ENCODE measurements at regions not wholly inside any gene's neighbourhood (a gene's known extent, or its start where the extent isn't known, plus 50 kb on each side); places are given as distances from the start of the nearest gene placed in this dataset.

GRCh38 chrX:99820197-99820596 is 589.9 kb downstream of the PCDH19 start:
- no peaks in the 10 kb centered on the region for H3K4me1 Mint-ChIP-seq (ENCODE audit: insufficient read depth, unreplicated experiment)
- BruUV-seq (replicated peaks): no TSS peak
- intact Hi-C loops (cut with micrococcal nuclease): no loop called here
- no peaks in the 10 kb centered on the region for H3K27me3 Mint-ChIP-seq (ENCODE audit: insufficient read depth, unreplicated experiment)
- CTCF ChIA-PET: no interaction called here
- no peaks in the 10 kb centered on the region for H3K9me3 Mint-ChIP-seq (ENCODE audit: unreplicated experiment)
- DNase-seq (ENCODE audit: unreplicated experiment): no peak
- no peak overlapping the region for H3K4me3 Mint-ChIP-seq (ENCODE audit: unreplicated experiment)
- POLR2A ChIA-PET: no interaction called here
- H3K27ac Mint-ChIP-seq (ENCODE audit: low read depth, unreplicated experiment): no peak overlapping the region
- H3K36me3 Mint-ChIP-seq (ENCODE audit: insufficient read depth, unreplicated experiment): no peaks in the 10 kb centered on the region
- no peak for TF ChIP-seq CTCF (IDR thresholded peaks at IDR 0.05; ENCODE audit: unreplicated experiment)

DNA sequence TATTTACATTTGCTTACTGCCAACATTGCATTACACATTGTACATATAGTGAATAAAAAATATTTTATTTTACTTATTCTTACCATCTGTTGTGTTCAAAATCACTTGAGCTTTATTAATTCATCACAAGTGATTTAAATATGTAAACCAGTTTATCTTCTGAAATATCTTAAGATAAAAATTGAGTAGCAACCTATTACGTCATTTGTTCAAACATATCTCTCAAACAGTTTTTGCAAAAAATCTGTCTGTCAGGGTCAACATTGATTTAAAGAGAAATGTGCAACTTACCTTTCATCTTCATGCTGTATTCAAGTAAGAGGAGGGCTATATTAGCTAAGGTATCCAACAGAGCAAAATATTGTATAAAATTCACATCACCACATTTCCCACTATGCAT is 610.1 kb downstream of the PCDH19 start:
- intact Hi-C loops (cut with micrococcal nuclease): no loop called here
- H3K27me3 Mint-ChIP-seq (ENCODE audit: insufficient read depth, unreplicated experiment): no peaks in the 10 kb centered on the region
- no TSS peak for BruUV-seq (replicated peaks)
- no peak for TF ChIP-seq CTCF (IDR thresholded peaks at IDR 0.05; ENCODE audit: unreplicated experiment)
- H3K4me3 Mint-ChIP-seq (ENCODE audit: unreplicated experiment): no peak overlapping the region
- H3K4me1 Mint-ChIP-seq (ENCODE audit: insufficient read depth, unreplicated experiment): no peaks in the 10 kb centered on the region
- H3K27ac Mint-ChIP-seq (ENCODE audit: low read depth, unreplicated experiment): no peak overlapping the region
- H3K36me3 Mint-ChIP-seq (ENCODE audit: insufficient read depth, unreplicated experiment): no peaks in the 10 kb centered on the region
- CTCF ChIA-PET: no interaction called here
- peaks cover 12% of the 10 kb centered on the region for H3K9me3 Mint-ChIP-seq (ENCODE audit: unreplicated experiment)
- POLR2A ChIA-PET: no interaction called here
- DNase-seq (ENCODE audit: unreplicated experiment): no peak

- DNase-seq (ENCODE audit: unreplicated experiment): no peak
- ChIA-PET CTCF (no interaction called here), POLR2A (no interaction called here)
- no TSS peak for BruUV-seq (replicated peaks)
- H3K9me3 Mint-ChIP-seq (ENCODE audit: unreplicated experiment): peaks cover 20% of the 10 kb centered on the region
- no peak for TF ChIP-seq CTCF (IDR thresholded peaks at IDR 0.05; ENCODE audit: unreplicated experiment)
- intact Hi-C loops (cut with micrococcal nuclease): no loop called here
- no peaks in the 10 kb centered on the region for H3K36me3 Mint-ChIP-seq (ENCODE audit: insufficient read depth, unreplicated experiment)
- H3K4me3 Mint-ChIP-seq (ENCODE audit: unreplicated experiment): no peak overlapping the region
- H3K4me1 Mint-ChIP-seq (ENCODE audit: insufficient read depth, unreplicated experiment): no peaks in the 10 kb centered on the region
- H3K27ac Mint-ChIP-seq (ENCODE audit: low read depth, unreplicated experiment): no peak overlapping the region
- no peaks in the 10 kb centered on the region for H3K27me3 Mint-ChIP-seq (ENCODE audit: insufficient read depth, unreplicated experiment)
These were observed 611.1 kb downstream of the PCDH19 start for GRCh38 chrX:99798936-99799335.

DNA sequence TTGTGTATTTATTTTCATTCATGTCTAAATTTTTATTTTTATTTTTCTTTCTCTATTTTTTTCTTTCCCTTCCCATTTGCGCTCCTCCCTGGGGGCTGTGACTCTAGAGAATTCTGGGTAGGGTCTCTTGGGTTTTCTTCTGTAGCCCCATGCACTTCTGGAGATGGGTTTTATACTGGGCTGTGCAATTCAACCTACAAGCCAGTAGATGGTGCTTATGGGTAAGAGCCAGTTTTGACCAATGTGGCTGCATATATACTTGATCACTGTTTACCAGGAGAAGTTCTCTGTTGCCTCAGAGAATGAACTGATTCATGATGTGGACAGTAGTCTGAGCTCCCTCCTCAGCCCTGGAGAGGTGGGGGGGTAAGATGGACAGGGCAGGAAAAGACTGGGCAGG is 614.6 kb downstream of the PCDH19 start:
- Mint-ChIP-seq H3K36me3 (ENCODE audit: insufficient read depth, unreplicated experiment) (no peaks in the 10 kb centered on the region), H3K9me3 (ENCODE audit: unreplicated experiment) (peaks cover 20% of the 10 kb centered on the region), H3K27ac (ENCODE audit: low read depth, unreplicated experiment) (no peak overlapping the region), H3K4me3 (ENCODE audit: unreplicated experiment) (no peak overlapping the region), H3K27me3 (ENCODE audit: insufficient read depth, unreplicated experiment) (no peaks in the 10 kb centered on the region), H3K4me1 (ENCODE audit: insufficient read depth, unreplicated experiment) (no peaks in the 10 kb centered on the region)
- no peak for TF ChIP-seq CTCF (IDR thresholded peaks at IDR 0.05; ENCODE audit: unreplicated experiment)
- POLR2A ChIA-PET: no interaction called here
- BruUV-seq (replicated peaks): no TSS peak
- DNase-seq (ENCODE audit: unreplicated experiment): no peak
- intact Hi-C loops (cut with micrococcal nuclease): no loop called here
- CTCF ChIA-PET: no interaction called here

All from MCF 10A (cell line).